ENCODE measurements at regions not wholly inside any gene's neighbourhood (a gene's known extent, or its start where the extent isn't known, plus 50 kb on each side); places are given as distances from the start of the nearest gene placed in this dataset.

GRCh38 chr10:131649617-131650016 lies 251.2 kb upstream of the PPP2R2D start:
- no peak for DNase-seq

DNA sequence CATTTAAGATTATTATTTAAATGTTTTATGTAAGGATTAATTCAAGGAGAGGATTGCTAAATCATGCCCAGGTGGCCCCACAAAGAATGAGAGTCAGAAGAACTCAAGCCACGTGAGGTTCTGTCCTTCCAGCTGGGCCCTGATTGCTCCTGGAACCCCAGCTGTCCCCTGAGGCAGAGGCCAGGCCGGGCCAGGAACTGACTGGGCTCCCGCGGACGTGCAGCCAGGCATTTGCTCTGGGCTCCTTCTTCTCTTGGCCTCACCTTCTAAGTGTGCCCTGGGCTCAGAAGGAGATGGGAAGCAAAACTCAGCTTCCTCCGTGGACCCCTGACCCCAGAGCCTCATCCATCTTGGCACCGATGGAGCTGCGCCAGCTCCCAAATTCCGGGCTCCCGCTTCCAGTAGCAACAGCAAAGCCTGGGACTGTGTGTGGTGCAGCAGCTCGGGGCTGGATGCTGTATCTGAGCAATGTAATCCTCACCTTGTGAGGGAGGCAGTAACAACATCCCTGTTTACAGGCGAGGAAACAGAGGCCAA lies 250.6 kb upstream of the PPP2R2D start:
- DNase-seq, result peak in 1 of 3 donors; percentile 32

DNA sequence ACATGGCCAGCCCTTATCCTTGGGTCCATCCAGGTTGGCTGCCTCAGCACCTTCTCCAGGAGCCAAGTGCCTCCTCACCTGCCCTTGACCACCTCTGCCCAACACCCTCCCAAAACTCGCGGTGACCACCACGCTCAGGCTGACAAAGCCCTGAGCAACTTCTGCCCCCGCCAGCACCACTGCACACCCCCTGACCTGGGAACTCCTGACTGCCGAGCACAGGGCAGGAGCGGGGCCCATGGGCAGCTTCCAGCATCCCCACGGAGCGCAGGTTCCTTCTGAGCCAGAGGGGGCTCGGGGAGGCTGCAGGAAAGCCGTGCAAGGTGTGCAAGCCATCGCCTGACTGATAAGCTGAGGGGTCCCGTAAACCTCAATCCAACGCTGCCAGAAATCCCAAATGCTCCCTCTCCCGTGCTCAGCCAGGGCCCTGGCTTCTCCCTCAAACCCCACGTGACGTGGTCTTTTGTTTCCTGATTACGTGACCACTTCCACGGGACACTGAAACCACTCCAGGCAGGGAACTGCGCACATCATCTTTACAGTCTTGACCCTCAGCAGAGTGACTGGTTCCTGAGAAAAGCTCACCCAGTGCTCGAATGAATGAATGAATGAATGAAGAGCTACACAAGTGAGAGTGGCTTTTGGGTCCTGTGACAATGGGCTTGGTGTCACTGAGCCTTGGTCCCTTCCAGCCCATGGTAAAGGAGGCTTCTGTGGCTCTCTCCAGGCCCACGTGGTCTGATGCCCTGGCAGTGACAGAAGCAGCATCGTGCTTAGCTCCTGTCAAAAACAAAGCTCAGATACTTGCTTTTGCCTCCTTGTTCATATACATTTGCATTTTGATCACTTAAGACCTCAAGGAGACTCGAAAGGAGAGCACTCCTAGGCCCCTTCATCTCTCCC lies 249.8 kb upstream of the PPP2R2D start:
- DNase-seq, result no peak

GRCh38 chr10:131651674-131652437 lies 249.0 kb upstream of the PPP2R2D start:
- DNase-seq, result peak in 1 of 3 donors; percentile 53

- DNase-seq, result peak in 1 of 3 donors; percentile 49
These were observed 248.2 kb upstream of the PPP2R2D start for GRCh38 chr10:131652438-131653139.

DNA sequence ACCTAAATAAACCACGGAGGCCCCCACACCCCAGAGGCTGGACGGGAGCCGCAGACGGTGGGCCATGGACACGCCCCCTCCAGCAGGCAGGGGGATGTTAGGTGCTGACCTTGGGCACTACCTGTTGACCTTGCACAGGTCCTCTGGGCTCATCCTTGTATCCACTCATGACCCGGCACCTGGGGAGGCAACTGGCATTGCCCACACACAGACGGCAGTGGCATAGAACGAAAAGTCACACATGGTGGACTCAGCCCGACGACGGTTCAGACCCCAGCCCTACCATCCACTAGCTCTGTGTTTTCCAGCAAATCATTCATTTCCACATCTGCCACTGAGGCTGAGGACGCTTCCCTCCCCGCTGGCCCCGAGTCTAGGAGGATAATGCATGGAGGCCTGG lies 247.7 kb upstream of the PPP2R2D start:
- DNase-seq, result no peak

GRCh38 chr10:131653554-131654470 lies 247.0 kb upstream of the PPP2R2D start:
- DNase-seq, result no peak

DNA sequence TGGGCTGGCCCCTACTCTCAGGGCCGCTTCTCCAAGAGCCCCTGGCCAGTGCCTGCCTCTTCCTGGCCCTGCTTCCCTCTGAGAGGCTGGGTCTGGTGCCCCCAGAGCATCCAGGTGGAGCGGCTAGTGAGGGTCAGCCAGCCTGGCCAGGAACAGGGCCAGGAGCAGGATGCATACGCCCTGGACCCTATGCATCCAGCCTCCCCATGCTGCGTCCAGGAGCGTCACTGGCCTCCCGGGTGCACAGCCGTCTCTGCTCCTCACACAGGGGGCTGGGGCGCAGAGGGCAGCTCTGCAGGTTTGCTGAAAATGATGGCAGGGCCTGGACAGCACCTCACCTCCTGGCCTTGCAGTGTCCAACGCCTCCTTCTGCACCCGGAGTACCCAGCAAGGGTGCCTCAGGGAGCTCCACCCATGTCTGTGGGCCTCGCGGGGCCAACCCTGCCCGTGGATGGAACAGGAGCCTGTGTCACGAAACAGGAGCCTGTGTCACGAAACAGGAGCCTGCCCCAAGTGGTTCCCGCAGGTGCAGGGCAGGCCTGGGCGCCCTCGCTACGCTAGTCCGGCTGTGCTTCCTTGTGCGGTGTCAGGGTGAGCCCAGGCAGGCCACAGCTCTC lies 246.2 kb upstream of the PPP2R2D start:
- no peak for DNase-seq

DNA sequence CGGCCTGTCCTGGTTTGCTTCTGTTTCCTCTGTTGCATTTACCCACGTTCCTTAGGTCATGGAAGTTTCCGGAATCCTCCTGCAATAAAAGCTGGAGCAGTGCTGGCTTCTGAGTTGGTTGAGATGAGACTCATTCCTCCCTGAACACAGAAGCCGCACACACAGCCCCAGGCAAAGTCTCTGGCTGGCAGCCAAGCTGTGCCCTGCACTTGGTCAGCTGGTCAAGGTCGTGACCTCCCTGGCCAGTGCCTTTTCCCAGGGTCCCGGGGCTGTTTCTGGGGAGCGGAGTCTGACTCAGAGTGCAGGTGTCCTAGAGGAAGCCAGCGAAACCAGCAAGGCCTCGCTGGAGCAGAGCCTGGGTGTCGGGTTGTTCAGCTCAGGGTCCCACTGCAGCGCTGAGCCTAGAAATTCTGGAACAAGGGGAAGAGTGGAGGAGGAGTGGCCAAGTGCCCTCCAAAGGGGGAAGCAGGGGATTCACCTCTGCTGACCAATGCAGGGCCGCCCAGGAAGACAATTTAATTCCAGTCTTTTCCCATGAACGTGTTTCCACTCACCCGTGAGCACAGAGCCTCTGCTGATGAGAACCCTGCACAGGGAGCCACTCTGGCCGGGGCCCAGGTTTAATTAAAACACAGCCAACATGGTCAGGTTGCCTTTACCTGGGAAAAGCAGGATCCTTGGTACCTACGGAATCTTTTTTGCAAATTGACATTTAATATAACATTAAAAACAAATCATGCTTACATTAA lies 245.5 kb upstream of the PPP2R2D start:
- DNase-seq, result peak in 1 of 3 donors; percentile 46

- DNase-seq, result no peak
These were observed 244.8 kb upstream of the PPP2R2D start for GRCh38 chr10:131656009-131656408.

- no peak for DNase-seq
These were observed 244.4 kb upstream of the PPP2R2D start for GRCh38 chr10:131656431-131656841.

DNA sequence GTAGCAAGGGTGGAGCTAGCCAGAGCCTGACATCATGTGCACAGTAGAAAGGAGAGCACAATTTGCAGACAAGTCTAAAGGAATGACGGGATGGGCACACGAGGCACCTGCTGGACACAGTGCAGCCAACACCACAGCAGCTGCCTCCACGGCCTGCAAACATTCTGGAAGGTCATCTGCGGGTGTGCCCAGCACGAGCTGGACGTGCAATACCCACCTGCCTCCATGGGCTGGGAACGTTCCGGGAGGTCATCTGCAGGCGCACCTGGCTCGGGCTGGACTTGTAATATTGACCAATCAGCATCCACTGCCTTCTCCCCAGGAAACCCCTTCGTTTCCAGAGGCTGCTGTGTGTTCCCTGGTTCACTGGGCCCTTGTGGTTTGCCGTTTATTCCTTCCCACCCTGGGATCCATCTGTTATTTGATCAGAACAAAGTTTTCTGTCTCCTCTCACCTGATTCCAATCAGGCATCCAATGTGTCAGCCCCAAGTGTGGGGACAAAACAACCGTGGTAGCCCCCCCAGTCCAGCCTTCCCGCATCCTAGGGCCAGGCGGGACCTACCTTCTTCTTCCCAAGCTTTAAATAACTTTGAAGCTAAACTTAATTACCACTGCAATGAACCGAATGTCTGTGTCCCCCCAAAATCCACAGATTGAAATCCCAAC lies 243.4 kb upstream of the PPP2R2D start:
- no peak for DNase-seq

GRCh38 chr10:131657985-131658330 lies 242.8 kb upstream of the PPP2R2D start:
- no peak for DNase-seq

GRCh38 chr10:131658476-131659110 lies 242.2 kb upstream of the PPP2R2D start:
- DNase-seq, result no peak

GRCh38 chr10:131660427-131660826 lies 240.4 kb upstream of the PPP2R2D start:
- no peak for DNase-seq

DNA sequence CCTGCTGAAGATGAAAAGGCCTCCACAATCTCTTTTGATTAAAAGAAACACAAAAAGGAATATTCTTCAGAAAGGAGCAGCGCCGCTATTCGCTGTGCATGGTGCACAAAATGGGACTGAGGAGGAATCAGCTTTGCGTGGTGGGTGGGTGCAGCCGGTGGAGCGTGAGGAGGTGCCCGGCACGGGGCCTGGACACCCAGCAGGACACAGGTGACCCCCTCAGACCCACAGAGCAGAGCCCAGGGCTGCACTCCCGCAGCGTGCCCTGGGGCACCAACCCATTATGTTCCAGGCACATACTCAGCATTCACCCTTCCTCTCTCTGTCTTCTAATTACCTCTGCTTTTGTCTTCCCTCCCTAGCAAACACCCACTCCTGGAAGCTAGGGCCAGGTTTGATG lies 238.0 kb upstream of the PPP2R2D start:
- DNase-seq, result no peak

DNA sequence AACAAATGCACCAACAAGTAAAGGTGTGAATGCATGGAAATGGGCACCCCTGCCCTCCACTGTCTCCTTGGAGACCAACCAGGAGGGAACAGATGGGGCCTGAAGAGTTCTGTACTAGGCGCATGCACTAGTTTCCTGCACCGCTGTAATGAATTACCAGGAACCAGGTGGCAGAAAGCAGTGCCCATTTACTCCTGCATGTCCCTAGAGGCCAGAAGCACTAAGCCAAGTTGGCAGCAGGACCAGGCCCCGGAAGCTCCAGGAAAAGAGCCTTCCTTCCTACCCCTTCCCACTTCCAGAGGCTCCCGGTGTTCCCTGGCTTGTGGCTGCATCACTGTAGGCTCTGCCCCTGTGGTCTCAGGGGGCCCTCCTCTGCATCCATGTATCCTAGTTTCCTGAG lies 237.5 kb upstream of the PPP2R2D start:
- no peak for DNase-seq

GRCh38 chr10:131666091-131666490 lies 234.7 kb upstream of the PPP2R2D start:
- no peak for DNase-seq

DNA sequence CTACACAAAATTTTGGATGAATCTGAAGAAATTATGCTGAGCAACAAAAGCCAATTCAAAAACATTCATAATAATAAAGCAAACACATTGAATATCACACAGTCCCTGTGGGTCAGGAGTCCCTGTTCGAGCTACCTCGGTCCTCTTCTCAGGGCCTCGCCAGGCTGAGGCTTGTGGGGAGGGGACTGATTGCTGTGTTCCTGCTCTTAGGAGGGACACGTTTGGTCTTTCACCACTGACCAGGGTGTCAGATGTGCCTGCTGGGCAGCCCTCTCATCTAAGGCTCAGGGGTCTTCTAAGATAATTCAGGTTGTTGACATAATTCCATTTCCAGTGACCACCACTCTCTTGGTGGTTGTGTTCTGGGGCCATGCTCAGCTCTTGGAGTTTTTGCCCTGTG lies 233.8 kb upstream of the PPP2R2D start:
- DNase-seq, result no peak
